ENCODE measurements at regions not wholly inside any gene's neighbourhood (a gene's known extent, or its start where the extent isn't known, plus 50 kb on each side); places are given as distances from the start of the nearest gene placed in this dataset.
"Not testable (repeated sequence)": the region's sequence is repeated elsewhere in the genome, so short reads cannot be mapped to it uniquely, and the experiment has no call there.

DNA sequence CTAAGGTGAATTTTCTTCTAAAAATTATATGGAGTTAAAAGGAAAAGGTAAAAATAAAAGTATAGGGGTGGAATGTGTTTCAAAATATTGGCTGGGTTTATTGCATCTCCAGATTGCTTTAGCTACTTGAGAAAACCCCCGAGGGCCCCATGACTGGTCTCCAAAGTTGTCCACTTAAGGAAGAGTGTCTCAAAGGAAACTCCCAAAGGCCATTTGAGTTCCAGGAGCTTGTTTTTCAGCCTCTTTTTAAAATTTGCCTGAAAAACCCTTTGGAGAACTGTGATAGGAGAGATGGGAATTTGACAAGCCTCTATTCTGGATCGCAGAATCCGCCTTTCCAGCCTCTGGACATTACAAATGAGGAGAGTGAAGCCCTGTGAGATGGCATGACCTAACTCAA lies 225.6 kb downstream of the ZNF326 start:
- Histone ChIP-seq H3K4me1 (ENCODE audit: control insufficient read depth in 1 of 2, insufficient read depth in 2 of 2, low read length in 2 of 2) (no peaks in the 10 kb centered on the region), H3K4me2 (ENCODE audit: low read length) (no peak overlapping the region), H3K36me3 (ENCODE audit: control insufficient read depth in 1 of 2, insufficient read depth in 2 of 2, low read length in 2 of 2) (no peaks in the 10 kb centered on the region), H3K27ac (ENCODE audit: low read depth, low read length) (no peak overlapping the region), H3K9me2 (ENCODE audit: insufficient read depth) (no peaks in the 10 kb centered on the region), H2AFZ (ENCODE audit: low read depth, low read length, poor library complexity, severe bottlenecking) (no peak overlapping the region), H4K20me1 (ENCODE audit: insufficient read depth) (no peaks in the 10 kb centered on the region), H3K79me2 (ENCODE audit: insufficient read depth, low read length) (no peaks in the 10 kb centered on the region), H3K9ac (ENCODE audit: low read length) (no peak overlapping the region), H3K9me3 (ENCODE audit: control insufficient read depth in 1 of 2, insufficient read depth in 1 of 2, low read depth in 1 of 2, low read length in 2 of 2) (no peaks in the 10 kb centered on the region), H3K4me3 (replicated peaks in 1 of 2; ENCODE audit: low read depth in 1 of 2, low read length in 2 of 2) (no peak overlapping the region), H3K27me3 (ENCODE audit: insufficient read depth, low read length) (peaks cover 9% of the 10 kb centered on the region)
- intact Hi-C loops (cut with micrococcal nuclease), result no loop called here
- no TSS peak for BruUV-seq (replicated peaks)
- TF ChIP-seq FOSL1 (IDR thresholded peaks at IDR 0.05; ENCODE audit: low read depth) (no peak), EZH2phosphoT487 (IDR thresholded peaks at IDR 0.05; ENCODE audit: borderline replicate concordance) (no peak), JUND (IDR thresholded peaks at IDR 0.05) (no peak), CEBPB (IDR thresholded peaks at IDR 0.05; ENCODE audit: low read depth) (no peak), SRF (IDR thresholded peaks at IDR 0.05; ENCODE audit: low read depth) (no peak), ZFX (IDR thresholded peaks at IDR 0.05) (no peak), EGR1 (IDR thresholded peaks at IDR 0.05; ENCODE audit: low read depth) (no peak), EZH2 (IDR thresholded peaks at IDR 0.05) (no peak), CBX3 (IDR thresholded peaks at IDR 0.05; ENCODE audit: low read depth) (no peak)
- TF ChIP-seq, protein P1, sequence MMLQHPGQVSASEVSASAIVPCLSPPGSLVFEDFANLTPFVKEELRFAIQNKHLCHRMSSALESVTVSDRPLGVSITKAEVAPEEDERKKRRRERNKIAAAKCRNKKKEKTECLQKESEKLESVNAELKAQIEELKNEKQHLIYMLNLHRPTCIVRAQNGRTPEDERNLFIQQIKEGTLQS (IDR thresholded peaks at IDR 0.05), result no peak
- TF ChIP-seq, protein P2, sequence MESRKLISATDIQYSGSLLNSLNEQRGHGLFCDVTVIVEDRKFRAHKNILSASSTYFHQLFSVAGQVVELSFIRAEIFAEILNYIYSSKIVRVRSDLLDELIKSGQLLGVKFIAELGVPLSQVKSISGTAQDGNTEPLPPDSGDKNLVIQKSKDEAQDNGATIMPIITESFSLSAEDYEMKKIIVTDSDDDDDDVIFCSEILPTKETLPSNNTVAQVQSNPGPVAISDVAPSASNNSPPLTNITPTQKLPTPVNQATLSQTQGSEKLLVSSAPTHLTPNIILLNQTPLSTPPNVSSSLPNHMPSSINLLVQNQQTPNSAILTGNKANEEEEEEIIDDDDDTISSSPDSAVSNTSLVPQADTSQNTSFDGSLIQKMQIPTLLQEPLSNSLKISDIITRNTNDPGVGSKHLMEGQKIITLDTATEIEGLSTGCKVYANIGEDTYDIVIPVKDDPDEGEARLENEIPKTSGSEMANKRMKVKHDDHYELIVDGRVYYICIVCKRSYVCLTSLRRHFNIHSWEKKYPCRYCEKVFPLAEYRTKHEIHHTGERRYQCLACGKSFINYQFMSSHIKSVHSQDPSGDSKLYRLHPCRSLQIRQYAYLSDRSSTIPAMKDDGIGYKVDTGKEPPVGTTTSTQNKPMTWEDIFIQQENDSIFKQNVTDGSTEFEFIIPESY (IDR thresholded peaks at IDR 0.05; ENCODE audit: extremely low read depth, insufficient replicate concordance, low read length), result no peak
- ChIA-PET CTCF (no interaction called here), POLR2A (interaction anchor here (0.6 kb wide), 1 partner anchor 10 kb away, joined by 3 read pairs; no protein-coding TSS in a partner anchor), RAD21 (ENCODE audit: low non-redundant PET in 1 of 2, low total read pairs in 2 of 2, uncharacterized antibody in 2 of 2, unreplicated experiment in 2 of 2) (no interaction called here)
- ATAC-seq, result no peak
- DNase-seq (ENCODE audit: low read depth, low spot score), result no peak

DNA sequence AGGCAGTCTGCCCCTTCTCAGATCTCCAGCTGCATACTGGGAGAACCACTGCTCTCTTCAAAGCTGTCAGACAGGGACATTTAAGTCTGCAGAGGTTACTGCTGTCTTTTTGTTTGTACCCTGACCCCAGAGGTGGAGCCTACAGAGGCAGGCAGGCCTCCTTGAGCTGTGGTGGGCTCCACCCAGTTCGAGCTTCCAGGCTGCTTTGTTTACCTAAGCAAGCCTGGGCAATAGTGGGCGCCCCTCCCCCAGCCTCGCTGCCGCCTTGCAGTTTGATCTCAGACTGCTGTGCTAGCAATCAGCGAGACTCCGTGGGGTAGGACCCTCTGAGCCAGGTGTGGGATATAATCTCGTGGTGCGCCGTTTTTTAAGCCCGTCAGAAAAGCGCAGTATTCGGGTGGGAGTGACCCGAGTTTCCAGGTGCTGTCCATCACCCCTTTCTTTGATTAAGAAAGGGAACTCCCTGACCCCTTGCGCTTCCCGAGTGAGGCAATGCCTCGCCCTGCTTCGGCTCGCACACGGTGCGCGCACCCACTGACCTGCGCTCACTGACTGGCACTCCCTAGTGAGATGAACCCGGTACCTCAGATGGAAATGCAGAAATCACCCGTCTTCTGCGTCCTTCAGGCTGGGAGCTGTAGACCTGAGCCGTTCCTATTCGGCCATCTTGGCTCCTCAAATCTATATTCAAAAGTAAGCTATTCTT lies 224.4 kb downstream of the ZNF326 start:
- CTCF ChIA-PET; H3K27ac ChIP-seq (ENCODE audit: low read depth, low read length); H3K36me3 ChIP-seq (ENCODE audit: control insufficient read depth in 1 of 2, insufficient read depth in 2 of 2, low read length in 2 of 2); BruUV-seq (replicated peaks); H3K9me2 ChIP-seq (ENCODE audit: insufficient read depth); DNase-seq (ENCODE audit: low read depth, low spot score); H3K9me3 ChIP-seq (ENCODE audit: control insufficient read depth in 1 of 2, insufficient read depth in 1 of 2, low read depth in 1 of 2, low read length in 2 of 2); H4K20me1 ChIP-seq (ENCODE audit: insufficient read depth); H3K4me2 ChIP-seq (ENCODE audit: low read length); RAD21 ChIA-PET (ENCODE audit: low non-redundant PET in 1 of 2, low total read pairs in 2 of 2, uncharacterized antibody in 2 of 2, unreplicated experiment in 2 of 2); intact Hi-C loops (cut with micrococcal nuclease); H3K4me3 ChIP-seq (replicated peaks in 1 of 2; ENCODE audit: low read depth in 1 of 2, low read length in 2 of 2); ATAC-seq; H3K4me1 ChIP-seq (ENCODE audit: control insufficient read depth in 1 of 2, insufficient read depth in 2 of 2, low read length in 2 of 2); POLR2A ChIA-PET; H3K79me2 ChIP-seq (ENCODE audit: insufficient read depth, low read length); H2AFZ ChIP-seq (ENCODE audit: low read depth, low read length, poor library complexity, severe bottlenecking); H3K9ac ChIP-seq (ENCODE audit: low read length); H3K27me3 ChIP-seq (ENCODE audit: insufficient read depth, low read length): not testable (repeated sequence)
